ENCODE measurements at regions not wholly inside any gene's neighbourhood (a gene's known extent, or its start where the extent isn't known, plus 50 kb on each side); places are given as distances from the start of the nearest gene placed in this dataset.

DNA sequence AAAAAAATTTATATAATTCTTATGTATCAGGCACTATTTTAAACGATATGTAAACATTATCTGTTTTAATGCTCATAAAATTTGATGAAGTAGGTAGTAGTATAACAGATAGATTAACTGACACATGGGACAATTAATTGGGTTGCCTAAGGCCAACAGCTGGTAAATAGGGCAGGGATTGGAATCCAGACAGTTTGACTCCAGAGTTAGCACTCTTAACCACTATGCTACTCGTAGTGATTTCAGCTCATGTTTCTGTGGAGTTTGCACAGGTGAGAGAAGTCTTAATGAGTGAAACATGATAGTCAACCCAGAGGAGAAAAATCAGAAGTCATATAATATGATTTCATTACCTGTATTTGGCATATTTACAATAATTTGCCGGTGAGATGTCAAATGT is 126.0 kb upstream of the WDFY3 start:
- TF ChIP-seq POLR2AphosphoS5 (IDR thresholded peaks at IDR 0.05; ENCODE audit: low read depth, low read length) = no peak
- TF ChIP-seq POLR2A (IDR thresholded peaks at IDR 0.05; ENCODE audit: low read depth, low read length) = no peak
- TF ChIP-seq TAF1 (IDR thresholded peaks at IDR 0.05; ENCODE audit: borderline replicate concordance, low read depth, low read length) = no peak

Measured in GM12892 (cell line).